ENCODE measurements at regions not wholly inside any gene's neighbourhood (a gene's known extent, or its start where the extent isn't known, plus 50 kb on each side); places are given as distances from the start of the nearest gene placed in this dataset.

- BruUV-seq (replicated peaks): no TSS peak
- no peak overlapping the region for H3K9ac ChIP-seq (replicated peaks; ENCODE audit: extremely low read depth, insufficient read depth, low read length)
- no peak overlapping the region for H3K4me2 ChIP-seq (ENCODE audit: insufficient read depth, low read length)
- no peak for TF ChIP-seq EZH2 (IDR thresholded peaks at IDR 0.05; ENCODE audit: borderline replicate concordance, low read depth, low read length, severe bottlenecking)
- TF ChIP-seq POLR2AphosphoS5 (IDR thresholded peaks at IDR 0.05; ENCODE audit: insufficient read depth, low read depth, low read length): no peak
- TF ChIP-seq, protein P1, sequence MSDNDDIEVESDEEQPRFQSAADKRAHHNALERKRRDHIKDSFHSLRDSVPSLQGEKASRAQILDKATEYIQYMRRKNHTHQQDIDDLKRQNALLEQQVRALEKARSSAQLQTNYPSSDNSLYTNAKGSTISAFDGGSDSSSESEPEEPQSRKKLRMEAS (IDR thresholded peaks at IDR 0.05; ENCODE audit: insufficient read depth, insufficient read length): no peak
- TF ChIP-seq POLR2A (IDR thresholded peaks at IDR 0.05; ENCODE audit: low read depth, low read length): no peak
- no peak for TF ChIP-seq JUN (IDR thresholded peaks at IDR 0.05; ENCODE audit: borderline replicate concordance, insufficient read depth, insufficient read length, low read depth)
- no peak for TF ChIP-seq GATA2 (IDR thresholded peaks at IDR 0.05; ENCODE audit: insufficient read depth, insufficient read length, low read depth, low read length)
- no peak for TF ChIP-seq FOS (IDR thresholded peaks at IDR 0.05; ENCODE audit: borderline replicate concordance, insufficient read depth, low read length)
- no peak for TF ChIP-seq MYC (IDR thresholded peaks at IDR 0.05; ENCODE audit: low read depth, low read length)
- TF ChIP-seq CTCF (IDR thresholded peaks at IDR 0.05; ENCODE audit: extremely low read depth in 1 of 2, insufficient read depth in 1 of 2, low read depth in 1 of 2, low read length in 2 of 2): no peak
- no peaks in the 10 kb centered on the region for H3K79me2 ChIP-seq (ENCODE audit: control insufficient read depth, insufficient read depth, low read length)
- no peak overlapping the region for H3K27ac ChIP-seq (ENCODE audit: insufficient read depth, low read depth, low read length)
- dilution Hi-C loops (cut with MboI; ENCODE audit: extremely low pct_ligation_motif_present, low sequenced_read_pairs): no loop called here
- POLR2A ChIA-PET: no interaction called here
- intact Hi-C loops (cut with micrococcal nuclease): no loop called here
- DNase-seq (ENCODE audit: low read depth, low spot score) (no peak), FAIRE-seq (no peak)
- peaks cover 8% of the 10 kb centered on the region for H3K9me3 ChIP-seq (replicated peaks; ENCODE audit: control insufficient read depth, insufficient read depth, low read length)
- H3K27me3 ChIP-seq (ENCODE audit: control insufficient read depth in 2 of 2, insufficient read depth in 2 of 2, low read length in 2 of 2): no peaks in the 10 kb centered on the region
- H2AFZ ChIP-seq (ENCODE audit: low read depth, low read length): no peak overlapping the region
- CTCF ChIA-PET: no interaction called here
- no peaks in the 10 kb centered on the region for H3K9me1 ChIP-seq (replicated peaks; ENCODE audit: control insufficient read depth, extremely low read depth, insufficient read depth, low read length)
- H3K4me3 ChIP-seq (replicated peaks in 1 of 3; ENCODE audit: insufficient read depth in 1 of 3, low read depth in 1 of 3, low read length in 3 of 3): no peak overlapping the region
- H3K36me3 ChIP-seq (ENCODE audit: control insufficient read depth in 2 of 2, extremely low read depth in 1 of 2, insufficient read depth in 2 of 2, low read length in 2 of 2): no peaks in the 10 kb centered on the region
- H3K4me1 ChIP-seq (ENCODE audit: control insufficient read depth, extremely low read depth, insufficient read depth, low read length): no peaks in the 10 kb centered on the region
- no peaks in the 10 kb centered on the region for H4K20me1 ChIP-seq (replicated peaks; ENCODE audit: control insufficient read depth, extremely low read depth, insufficient read depth, low read length)
Measured at GRCh38 chr14:97349463-97349862, 552.3 kb downstream of the VRK1 start.
